ENCODE measurements at regions not wholly inside any gene's neighbourhood (a gene's known extent, or its start where the extent isn't known, plus 50 kb on each side); places are given as distances from the start of the nearest gene placed in this dataset.

DNA sequence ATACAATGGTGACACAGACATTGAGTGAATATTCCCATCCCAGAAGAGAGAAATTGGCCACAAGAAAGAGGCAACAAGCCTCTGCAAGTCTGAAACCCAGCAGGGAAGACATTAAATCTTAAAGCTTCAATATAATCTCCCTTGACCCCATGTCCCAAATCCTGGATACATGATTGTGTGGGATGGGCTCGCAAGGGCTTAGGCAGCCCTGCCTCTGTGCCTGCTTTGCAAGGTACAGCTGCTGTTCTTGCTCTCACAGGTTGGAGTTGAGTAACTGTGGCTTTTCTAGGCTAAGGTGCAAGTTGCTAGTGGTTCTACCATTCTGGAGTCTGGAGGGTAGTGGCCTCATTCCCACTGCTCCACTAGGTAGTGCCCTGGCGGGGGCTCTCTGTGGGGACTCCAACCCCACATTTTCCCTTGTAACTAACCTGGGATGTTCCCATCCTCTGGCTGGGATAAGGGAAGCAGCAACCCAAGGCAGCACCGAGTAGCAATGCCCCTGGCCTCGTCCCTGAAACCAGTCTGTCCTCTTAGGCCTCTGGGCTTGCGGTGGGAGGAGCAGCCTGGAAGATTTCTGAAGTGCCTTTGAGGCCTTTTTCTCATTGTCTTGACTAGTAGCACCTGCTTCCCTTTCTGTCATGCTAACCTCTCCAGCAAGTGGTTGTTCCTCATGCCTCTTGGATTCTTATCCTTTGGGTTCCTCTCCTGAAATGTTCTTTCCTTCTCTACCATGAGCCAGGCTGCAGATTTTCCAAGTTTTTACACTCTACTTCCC lies 90.0 kb downstream of the FAM174B start:
- DNase-seq (ENCODE audit: low spot score), result no peak

DNA sequence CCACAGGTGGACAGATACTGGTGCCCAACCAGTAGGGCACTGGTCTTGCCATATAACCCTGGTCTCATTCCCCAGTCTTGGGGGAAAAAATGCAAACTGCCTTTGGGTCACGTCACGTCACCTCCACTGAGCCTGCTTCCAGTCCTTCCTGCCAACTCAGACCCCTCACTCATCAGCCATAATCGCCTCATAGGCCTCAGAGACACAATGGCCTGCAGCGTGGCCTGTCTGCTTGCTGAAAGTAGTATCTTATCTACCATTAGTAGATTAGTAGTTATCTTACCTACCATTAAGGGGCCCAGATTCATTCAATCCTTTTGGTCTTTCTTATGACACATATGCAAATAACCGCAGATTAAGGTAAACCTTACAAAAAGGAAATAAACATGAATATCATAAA lies 93.8 kb downstream of the FAM174B start:
- no peak for DNase-seq (ENCODE audit: low spot score)

DNA sequence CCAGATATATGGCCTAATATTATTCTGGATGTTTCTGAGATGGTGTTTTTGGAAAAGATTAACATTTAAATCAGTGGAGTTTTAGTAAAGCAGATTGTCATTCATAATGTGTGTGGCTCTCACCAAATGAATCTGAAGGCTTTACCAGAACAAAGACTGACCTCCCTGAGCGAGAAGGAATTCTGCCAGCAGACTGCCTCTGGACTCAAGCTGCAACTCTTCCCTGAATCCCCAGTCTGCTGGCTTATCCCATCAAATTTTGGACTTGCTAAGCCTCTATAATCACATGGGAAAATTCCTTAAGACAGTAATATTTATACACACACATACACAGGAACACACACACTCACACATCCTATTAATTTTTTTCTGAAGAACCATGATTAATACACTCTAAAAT lies 102.3 kb downstream of the FAM174B start:
- DNase-seq (ENCODE audit: low spot score), result no peak

- no peak for DNase-seq (ENCODE audit: low spot score)
Measured at GRCh38 chr15:92545996-92546395, 109.6 kb downstream of the FAM174B start.

DNA sequence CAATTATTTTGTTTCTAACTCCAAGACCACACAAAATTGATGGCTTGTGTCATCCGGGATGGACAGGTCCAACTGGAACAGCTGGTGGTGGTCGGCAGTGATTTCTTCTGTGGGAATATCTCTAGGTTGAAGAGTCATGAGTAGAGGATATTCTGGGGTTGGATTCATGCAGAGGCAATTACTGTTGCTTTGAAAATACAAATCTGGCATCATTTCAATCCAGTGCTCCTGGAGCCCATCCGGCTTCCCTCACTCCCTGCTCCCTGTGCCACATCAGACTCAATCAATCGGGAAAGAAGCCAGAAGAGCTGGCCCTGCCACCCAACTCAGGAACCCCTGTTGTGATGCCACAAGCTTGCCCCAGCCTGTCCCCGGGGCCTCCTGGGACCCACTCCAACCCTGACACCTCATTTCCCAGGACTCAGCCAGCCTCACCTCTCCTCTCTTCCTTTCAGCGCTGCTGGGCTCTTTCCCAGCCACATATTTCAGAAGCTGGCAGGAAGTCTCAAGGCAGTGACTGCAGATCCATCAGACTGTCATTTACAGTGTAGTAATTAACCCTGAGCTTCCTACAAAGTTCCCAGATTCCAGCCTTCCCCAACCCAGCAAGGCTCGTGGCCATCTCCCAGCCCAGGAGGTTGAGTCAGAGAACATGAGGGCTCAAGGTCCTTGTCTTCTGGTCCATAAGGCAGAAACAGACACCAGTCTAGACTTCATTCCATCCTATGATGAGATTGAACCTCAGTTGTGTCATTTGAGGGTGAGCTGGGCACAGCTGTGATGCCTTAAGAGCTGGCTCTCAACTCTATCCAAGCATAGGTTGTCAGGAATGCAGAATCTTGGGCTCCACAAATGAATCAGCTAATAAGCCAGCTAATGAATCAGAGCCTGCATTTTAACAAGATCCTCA lies 114.0 kb downstream of the FAM174B start:
- no peak for DNase-seq (ENCODE audit: low spot score)

DNA sequence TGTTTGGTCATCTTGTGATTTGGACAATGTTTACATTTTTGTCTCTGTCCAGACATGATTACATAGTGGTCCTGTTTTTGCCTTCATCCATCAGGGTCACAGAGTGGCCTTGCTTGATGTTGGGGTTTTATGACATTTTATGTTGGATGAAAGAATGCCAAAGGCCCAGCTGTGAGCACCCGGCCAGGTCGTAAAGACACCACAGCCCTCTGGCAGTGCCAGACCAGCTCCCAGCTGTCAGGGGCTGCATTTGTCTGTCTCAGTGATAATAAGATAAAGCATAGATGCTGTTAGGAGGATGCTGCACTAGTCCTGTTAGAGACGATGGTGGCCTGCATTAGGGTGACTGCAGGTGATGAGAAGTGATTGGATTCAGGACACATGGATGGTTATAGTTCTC lies 117.5 kb downstream of the FAM174B start:
- DNase-seq (ENCODE audit: low spot score), result no peak

DNA sequence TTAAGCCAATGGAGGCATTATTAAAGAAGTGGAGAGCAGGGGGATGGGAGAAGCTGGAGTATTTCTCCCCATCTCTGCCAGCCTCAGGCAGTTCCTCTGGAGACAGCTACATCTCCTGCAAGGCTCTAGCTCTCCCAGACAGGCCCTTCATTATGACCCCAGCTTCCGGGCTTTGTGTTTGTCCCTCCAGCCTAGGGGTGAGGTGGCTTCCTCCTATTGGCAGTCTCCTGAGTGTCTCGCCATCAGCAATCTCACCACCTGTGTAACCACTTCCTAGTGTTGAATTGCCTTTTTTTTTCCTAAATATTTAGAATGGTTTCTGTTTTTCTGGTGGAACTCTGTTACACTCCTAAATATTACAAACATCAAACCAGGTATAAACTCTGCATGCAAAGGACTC lies 122.3 kb downstream of the FAM174B start:
- DNase-seq (ENCODE audit: low spot score), result no peak

- no peak for DNase-seq (ENCODE audit: low spot score)
Measured at GRCh38 chr15:92531406-92531805, 124.2 kb downstream of the FAM174B start.

- no peak for DNase-seq (ENCODE audit: low spot score)
Measured at GRCh38 chr15:92528736-92529135, 126.8 kb downstream of the FAM174B start.

DNA sequence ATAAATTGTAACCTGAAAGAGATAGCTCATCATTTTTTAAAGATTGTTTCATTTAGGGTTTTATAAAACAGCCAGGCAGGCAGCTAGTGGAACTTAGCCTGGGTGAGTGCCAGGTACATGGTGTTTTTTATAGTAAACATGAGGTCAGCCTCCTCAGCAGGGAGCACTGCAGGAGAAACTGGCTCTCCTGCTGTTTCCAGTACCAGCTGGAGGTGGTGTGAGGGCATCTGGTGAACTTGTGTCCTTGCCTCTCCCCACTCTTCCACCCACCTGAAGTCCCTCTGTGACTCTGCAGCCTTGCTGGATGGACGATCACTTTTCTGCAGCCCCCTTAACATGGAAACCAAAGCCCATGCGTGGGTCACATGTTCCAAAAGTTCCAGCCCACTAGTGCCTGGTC lies 128.4 kb downstream of the FAM174B start:
- DNase-seq (ENCODE audit: low spot score), result no peak

GRCh38 chr15:92525758-92526245 lies 129.8 kb downstream of the FAM174B start:
- no peak for DNase-seq (ENCODE audit: low spot score)

DNA sequence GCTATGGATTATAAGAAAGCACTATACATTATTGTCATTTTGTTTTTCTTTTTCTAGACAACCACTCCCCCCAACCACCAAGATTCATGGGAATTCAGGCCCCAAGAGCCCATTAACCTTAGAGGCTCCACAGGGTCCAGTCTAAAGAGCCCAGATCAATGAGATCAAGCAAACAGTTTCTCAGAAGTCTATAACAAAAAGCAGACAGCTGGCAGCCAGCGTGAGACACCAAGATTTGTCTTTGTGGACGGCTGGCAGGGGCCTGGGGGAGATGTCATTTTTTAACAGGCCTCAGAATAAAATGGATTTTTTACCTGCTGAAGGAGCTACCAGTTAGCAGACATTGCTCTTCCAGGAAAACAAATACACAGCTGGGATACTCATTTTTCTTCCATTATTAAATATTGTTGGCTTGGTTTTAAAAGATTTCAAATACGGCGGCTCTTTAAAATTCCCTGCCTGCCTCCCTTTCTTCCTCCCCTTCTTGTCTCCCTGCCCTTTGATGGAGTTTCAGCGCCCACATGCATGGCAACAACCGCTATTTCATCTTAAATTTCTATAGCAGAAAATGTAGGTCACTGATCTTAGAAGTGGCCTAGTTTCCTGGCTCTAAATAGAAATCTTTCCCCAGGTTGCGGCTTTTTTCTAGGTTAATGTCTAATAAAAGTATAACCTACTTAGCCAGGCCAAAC lies 130.6 kb downstream of the FAM174B start:
- DNase-seq (ENCODE audit: low spot score), result no peak

- no peak for DNase-seq (ENCODE audit: low spot score)
Measured at GRCh38 chr15:92524161-92524560, 130.5 kb downstream of the ST8SIA2 start.

GRCh38 chr15:92523176-92523575 lies 129.5 kb downstream of the ST8SIA2 start:
- DNase-seq (ENCODE audit: low spot score), result no peak

DNA sequence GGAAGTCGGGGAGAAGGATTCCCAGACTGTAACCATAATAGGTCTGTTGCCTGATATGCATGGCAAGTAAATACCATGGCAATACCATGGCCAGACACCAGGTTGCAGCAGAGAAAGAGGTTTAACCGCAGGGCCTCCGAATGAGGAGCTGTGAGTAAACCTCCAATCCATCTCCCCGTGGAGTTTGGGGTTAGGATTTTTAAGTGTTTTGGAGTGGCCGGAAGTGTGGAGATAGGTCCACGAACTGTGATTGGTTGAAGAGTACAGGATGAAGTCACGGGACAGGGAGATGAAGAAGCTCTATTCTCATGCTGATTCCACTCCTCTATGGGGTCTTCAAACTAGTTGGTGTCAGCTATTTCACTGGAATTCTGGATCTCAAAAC lies 127.9 kb downstream of the ST8SIA2 start:
- peak; percentile 56 for DNase-seq (ENCODE audit: low spot score)

GRCh38 chr15:92520914-92521623 lies 127.4 kb downstream of the ST8SIA2 start:
- DNase-seq (ENCODE audit: low spot score), result no peak

DNA sequence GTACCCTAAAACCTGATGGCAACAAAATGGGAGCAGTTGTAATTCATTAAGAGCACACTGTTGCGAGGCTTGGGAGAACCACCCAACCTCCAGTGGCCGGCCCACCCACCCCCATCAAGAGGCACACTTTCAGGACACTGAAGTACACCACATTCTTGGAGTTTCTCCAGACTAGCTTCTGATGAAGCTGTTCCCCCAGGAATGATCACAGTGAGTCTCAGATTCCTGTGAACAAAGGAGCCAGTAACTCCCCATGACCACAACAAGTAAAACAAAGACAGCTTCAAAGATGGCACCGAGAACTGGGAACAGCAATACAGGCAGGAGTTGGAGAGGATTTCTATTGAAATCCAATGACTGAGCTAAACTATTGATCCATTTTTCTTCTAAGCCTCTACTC lies 126.0 kb downstream of the ST8SIA2 start:
- no peak for DNase-seq (ENCODE audit: low spot score)
